Cardiac muscle cell (in vitro differentiated cells and primary cell): ENCODE measurements at regions not wholly inside any gene's neighbourhood (a gene's known extent, or its start where the extent isn't known, plus 50 kb on each side); places are given as distances from the start of the nearest gene placed in this dataset.
"Not testable (repeated sequence)": the region's sequence is repeated elsewhere in the genome, so short reads cannot be mapped to it uniquely, and the experiment has no call there.

ENCODE experiments used
- DNase-seq, 2 donors: peaks; one replicate each; pipeline versions ENCODE4 v3.0.0 to v3.0.0-alpha.2; 2010 to 2017; ENCODE audit warnings: low read depth in 1 of 2, low spot score in 1 of 2
- H3K27ac ChIP-seq: fragments of 200-600 bp; sonication (generic); 2 replicates; pipeline ENCODE4 v1.5.1; 2016
- H3K27me3 ChIP-seq: fragments of 200-600 bp; sonication (generic); 2 replicates; pipeline ENCODE4 v1.6.0; 2016; ENCODE audit warnings: control low read depth
- H3K36me3 ChIP-seq: fragments of 200-600 bp; sonication (generic); 2 replicates; pipeline ENCODE4 v1.5.1; 2016; ENCODE audit warnings: control low read depth
- H3K4me1 ChIP-seq: fragments of 200-600 bp; sonication (generic); 2 replicates; pipeline ENCODE4 v1.8.1; 2017; ENCODE audit warnings: low read depth, mild to moderate bottlenecking, mixed run types
- H3K4me3 ChIP-seq: fragments of 200-600 bp; sonication (generic); 2 replicates; pipeline ENCODE4 v1.5.1; 2016; ENCODE audit warnings: mild to moderate bottlenecking
- H3K9me3 ChIP-seq: fragments of 200-600 bp; sonication (generic); 2 replicates; pipeline ENCODE4 v1.5.1; 2017; ENCODE audit warnings: low read depth, mild to moderate bottlenecking, control low read depth
- TF ChIP-seq, protein P1 (sequence below): IDR thresholded peaks from 2 replicates; pipeline ENCODE4 v1.5.1; 2012; ENCODE audit warnings: low read depth, mild to moderate bottlenecking, low read length

DNA sequence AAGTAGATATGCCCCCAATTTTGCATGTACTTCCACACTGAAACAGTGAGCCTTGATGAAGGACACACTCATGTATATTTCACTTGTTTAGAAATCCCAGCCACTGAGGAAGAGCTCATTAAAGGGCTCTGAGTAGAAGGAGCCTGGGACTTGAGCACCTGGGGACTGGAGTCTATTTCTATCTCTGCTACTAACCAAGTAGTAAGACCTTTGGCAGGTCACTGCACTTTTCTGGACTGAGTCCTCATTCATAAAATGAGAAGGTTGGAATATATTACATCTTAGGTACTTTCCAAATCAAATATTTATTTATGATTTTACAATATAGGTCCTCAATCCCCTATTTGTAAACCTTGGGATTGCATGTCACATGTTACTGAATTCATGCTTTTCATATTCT, 78.2 kb upstream of the C4orf54 start:
- no peak overlapping the region for H3K4me3 ChIP-seq
- no peaks in the 10 kb centered on the region for H3K9me3 ChIP-seq
- DNase-seq = no peak
- no peaks in the 10 kb centered on the region for H3K36me3 ChIP-seq
- no peaks in the 10 kb centered on the region for H3K27me3 ChIP-seq
- peaks cover 17% of the 10 kb centered on the region for H3K4me1 ChIP-seq
- TF ChIP-seq, protein P1, sequence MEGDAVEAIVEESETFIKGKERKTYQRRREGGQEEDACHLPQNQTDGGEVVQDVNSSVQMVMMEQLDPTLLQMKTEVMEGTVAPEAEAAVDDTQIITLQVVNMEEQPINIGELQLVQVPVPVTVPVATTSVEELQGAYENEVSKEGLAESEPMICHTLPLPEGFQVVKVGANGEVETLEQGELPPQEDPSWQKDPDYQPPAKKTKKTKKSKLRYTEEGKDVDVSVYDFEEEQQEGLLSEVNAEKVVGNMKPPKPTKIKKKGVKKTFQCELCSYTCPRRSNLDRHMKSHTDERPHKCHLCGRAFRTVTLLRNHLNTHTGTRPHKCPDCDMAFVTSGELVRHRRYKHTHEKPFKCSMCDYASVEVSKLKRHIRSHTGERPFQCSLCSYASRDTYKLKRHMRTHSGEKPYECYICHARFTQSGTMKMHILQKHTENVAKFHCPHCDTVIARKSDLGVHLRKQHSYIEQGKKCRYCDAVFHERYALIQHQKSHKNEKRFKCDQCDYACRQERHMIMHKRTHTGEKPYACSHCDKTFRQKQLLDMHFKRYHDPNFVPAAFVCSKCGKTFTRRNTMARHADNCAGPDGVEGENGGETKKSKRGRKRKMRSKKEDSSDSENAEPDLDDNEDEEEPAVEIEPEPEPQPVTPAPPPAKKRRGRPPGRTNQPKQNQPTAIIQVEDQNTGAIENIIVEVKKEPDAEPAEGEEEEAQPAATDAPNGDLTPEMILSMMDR = no peak
- peak overlapping the region; percentile 42 for H3K27ac ChIP-seq

DNA sequence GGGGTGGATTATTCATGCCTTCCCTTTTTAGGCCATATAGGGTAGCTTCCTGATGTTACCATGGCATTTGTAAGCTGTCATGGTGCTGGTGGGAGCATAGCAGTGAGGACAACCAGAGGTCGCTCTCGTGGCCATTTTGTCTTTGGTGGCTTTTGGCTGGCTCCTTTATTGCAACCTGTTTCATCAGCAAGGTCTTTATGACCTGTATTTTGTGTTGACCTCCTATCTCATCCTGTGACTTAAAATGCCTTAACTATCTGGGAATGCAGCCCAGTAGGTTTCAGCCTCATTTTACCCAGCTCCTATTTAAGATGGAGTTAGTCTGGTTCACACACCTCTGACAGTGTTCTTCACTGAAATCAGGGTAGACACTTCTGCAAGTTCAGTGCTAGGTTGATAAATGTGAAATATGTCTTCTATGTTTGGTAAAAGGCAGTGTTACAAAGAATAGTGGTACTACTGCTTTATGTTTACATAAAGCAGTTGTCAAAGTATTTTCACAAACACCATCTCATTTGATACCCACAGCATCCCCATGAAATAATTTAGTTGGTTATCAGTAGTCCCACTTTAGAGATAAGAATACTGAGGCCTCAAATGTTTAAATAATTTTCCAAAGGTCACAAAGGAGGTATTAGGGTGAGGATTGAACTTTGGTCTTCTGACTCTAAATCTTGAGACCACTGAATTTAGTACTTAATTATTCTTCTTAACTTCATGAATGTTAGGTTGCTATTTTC, 77.1 kb upstream of the C4orf54 start:
- Histone ChIP-seq H3K27ac (no peak overlapping the region), H3K4me1 (peaks cover 17% of the 10 kb centered on the region), H3K36me3 (no peaks in the 10 kb centered on the region), H3K9me3 (no peaks in the 10 kb centered on the region), H3K27me3 (no peaks in the 10 kb centered on the region), H3K4me3 (no peak overlapping the region)
- TF ChIP-seq, protein P1 = no peak
- DNase-seq = no peak

DNA sequence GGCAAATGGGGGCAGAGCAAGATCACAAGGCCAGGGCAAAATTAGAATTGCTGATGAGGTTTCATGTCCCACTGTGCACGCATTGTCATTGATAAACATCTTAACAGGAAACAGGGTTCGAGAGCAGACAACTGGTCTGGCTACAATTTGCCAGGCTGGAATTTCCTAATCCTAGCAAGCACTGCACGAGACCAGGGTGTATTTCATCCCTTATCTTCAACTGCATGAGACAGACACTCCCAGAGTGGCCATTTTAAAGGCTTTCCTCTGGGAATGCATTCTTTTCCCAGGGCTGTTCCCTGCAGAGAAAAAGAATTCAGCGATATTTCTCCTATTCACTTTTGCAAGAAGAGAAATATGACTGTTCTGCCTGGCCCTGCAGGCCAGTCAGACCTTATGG, 75.8 kb upstream of the C4orf54 start:
- H3K27me3 ChIP-seq, H3K4me3 ChIP-seq, DNase-seq, H3K27ac ChIP-seq, H3K36me3 ChIP-seq, H3K9me3 ChIP-seq: not testable (repeated sequence)
- peaks cover 17% of the 10 kb centered on the region for H3K4me1 ChIP-seq

DNA sequence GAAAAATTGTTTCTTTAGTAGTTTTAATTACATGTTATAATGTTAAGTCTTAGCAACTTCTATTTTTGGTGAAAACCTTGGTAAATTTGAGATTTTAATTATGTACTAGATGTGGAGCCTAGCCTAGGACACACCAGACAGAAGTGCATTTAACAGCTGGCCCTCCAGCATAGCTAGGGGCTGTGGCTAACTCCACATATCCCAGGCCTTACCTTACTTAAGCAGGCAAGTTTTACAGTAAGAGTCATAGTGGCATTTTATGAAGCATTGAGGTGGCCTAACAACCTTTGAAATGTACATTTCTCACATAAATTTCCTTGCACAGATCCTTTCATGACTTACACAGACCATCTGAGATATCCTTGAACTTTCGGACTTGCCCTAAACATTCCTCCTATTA, 71.6 kb upstream of the C4orf54 start:
- Histone ChIP-seq H3K27ac (no peak overlapping the region), H3K4me1 (no peaks in the 10 kb centered on the region), H3K4me3 (no peak overlapping the region), H3K36me3 (no peaks in the 10 kb centered on the region), H3K9me3 (no peaks in the 10 kb centered on the region), H3K27me3 (no peaks in the 10 kb centered on the region)
- no peak for DNase-seq
- TF ChIP-seq, protein P1 = no peak

DNA sequence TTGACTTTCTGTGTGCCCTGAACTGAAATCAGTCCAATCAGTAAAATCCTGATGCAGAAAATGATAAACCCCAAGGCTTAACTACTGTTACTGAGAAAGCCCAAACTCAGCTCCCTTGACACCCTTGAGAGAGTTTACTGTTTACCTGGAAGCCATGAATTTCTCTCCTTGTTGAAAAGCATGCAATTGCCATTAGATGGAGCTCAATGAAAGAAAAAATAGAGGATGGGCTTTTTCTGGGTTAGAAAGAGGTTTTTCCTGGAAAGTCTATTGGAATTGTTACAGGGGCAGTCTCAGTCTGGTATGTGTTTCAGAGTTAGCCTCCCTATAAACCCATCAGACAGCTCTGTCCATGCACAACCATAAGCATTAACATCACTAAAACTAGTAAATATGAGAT, 66.4 kb upstream of the C4orf54 start:
- H3K36me3 ChIP-seq = no peaks in the 10 kb centered on the region
- H3K4me3 ChIP-seq = no peak overlapping the region
- no peaks in the 10 kb centered on the region for H3K9me3 ChIP-seq
- H3K27me3 ChIP-seq = no peaks in the 10 kb centered on the region
- DNase-seq = peak in 1 of 2 donors; percentile 8
- peaks cover 40% of the 10 kb centered on the region for H3K4me1 ChIP-seq
- TF ChIP-seq, protein P1 = peak; percentile 5
- H3K27ac ChIP-seq = peak overlapping the region; percentile 88

DNA sequence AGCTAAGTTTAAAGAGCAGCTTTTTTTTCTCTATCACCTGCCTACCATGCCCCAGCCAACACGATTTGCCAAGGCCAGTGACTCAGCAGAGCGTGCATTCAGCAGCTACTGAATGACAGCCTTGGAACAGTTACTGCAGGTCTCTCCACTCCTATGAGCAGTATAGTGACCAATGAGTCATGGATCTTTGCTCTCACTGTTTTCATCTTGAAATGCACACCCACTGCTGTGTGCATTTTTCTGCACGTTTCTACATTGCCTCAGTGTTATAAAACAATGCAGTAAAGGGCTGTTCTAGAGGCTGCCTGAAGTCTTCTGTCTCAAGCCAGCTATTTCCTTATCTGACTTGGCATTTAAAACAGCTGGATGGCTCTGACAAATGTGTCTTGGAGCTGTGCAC, 66.0 kb upstream of the C4orf54 start:
- no peaks in the 10 kb centered on the region for H3K36me3 ChIP-seq
- TF ChIP-seq, protein P1 = no peak
- peaks cover 40% of the 10 kb centered on the region for H3K4me1 ChIP-seq
- DNase-seq = peak in 1 of 2 donors; percentile 74
- no peak overlapping the region for H3K4me3 ChIP-seq
- no peaks in the 10 kb centered on the region for H3K9me3 ChIP-seq
- no peaks in the 10 kb centered on the region for H3K27me3 ChIP-seq
- peak overlapping the region; percentile 88 for H3K27ac ChIP-seq
